HL-60 (cell line): ENCODE measurements at regions not wholly inside any gene's neighbourhood (a gene's known extent, or its start where the extent isn't known, plus 50 kb on each side); places are given as distances from the start of the nearest gene placed in this dataset.

Source experiments
- DNase-seq, 2 experiments: peaks; one replicate each; pipeline ENCODE4 v3.0.0-alpha.2; 2010 to 2020; ENCODE audit warnings: low read depth in 1 of 2, low spot score in 1 of 2
- H3K27ac ChIP-seq: fragments of 250-450 bp; sonication (Bioruptor Pico); replicated peaks from 2 replicates; pipeline ENCODE4 v1.5.1; 2020; ENCODE audit warnings: mild to moderate bottlenecking, moderate library complexity
- H3K27me3 ChIP-seq: fragments of 250-450 bp; sonication (Bioruptor Pico); 2 replicates; pipeline ENCODE4 v1.5.1; 2021; ENCODE audit warnings: mild to moderate bottlenecking, moderate library complexity; ENCODE audit not compliant: insufficient read depth, poor library complexity, severe bottlenecking
- H3K4me3 ChIP-seq: replicated peaks from 2 replicates; pipeline ENCODE4 v1.5.1; 2011; ENCODE audit warnings: mild to moderate bottlenecking, control low read depth, low read length; ENCODE audit not compliant: insufficient read depth
- CTCF ChIP-seq: IDR thresholded peaks from one replicate; pipeline ENCODE4 v1.5.1; 2011; ENCODE audit warnings: low read length, control low read depth, inconsistent platforms; ENCODE audit not compliant: insufficient read depth
- GABPA ChIP-seq: IDR thresholded peaks from 2 replicates; pipeline ENCODE4 v1.6.1; 2012; ENCODE audit warnings: low read depth
- POLR2AphosphoS5 ChIP-seq: IDR thresholded peaks from 2 replicates; pipeline ENCODE4 v1.6.1; 2012; ENCODE audit warnings: low read depth
- REST ChIP-seq: IDR thresholded peaks from 2 replicates; pipeline ENCODE4 v1.6.1; 2012; ENCODE audit warnings: low read depth; ENCODE audit not compliant: insufficient replicate concordance
- SPI1 ChIP-seq: IDR thresholded peaks from 2 replicates; pipeline ENCODE4 v1.6.1; 2012; ENCODE audit warnings: low read depth, mild to moderate bottlenecking, borderline replicate concordance

GRCh38 chr1:238558156-238558555, 667.4 kb upstream of the ZP4 start:
- H3K4me3 ChIP-seq: no peak overlapping the region
- H3K27me3 ChIP-seq: no peaks in the 10 kb centered on the region
- DNase-seq: no peak
- H3K27ac ChIP-seq: no peak overlapping the region
- TF ChIP-seq CTCF (no peak), POLR2AphosphoS5 (no peak), SPI1 (no peak), REST (no peak), GABPA (no peak)

- H3K4me3 ChIP-seq: no peak overlapping the region
- H3K27me3 ChIP-seq: no peaks in the 10 kb centered on the region
- DNase-seq: no peak
- H3K27ac ChIP-seq: no peak overlapping the region
- TF ChIP-seq GABPA: no peak
- TF ChIP-seq SPI1: no peak
- no peak for TF ChIP-seq REST
- TF ChIP-seq POLR2AphosphoS5: no peak
- TF ChIP-seq CTCF: no peak
These were observed 661.5 kb upstream of the ZP4 start for GRCh38 chr1:238552271-238552670.

- H3K27ac ChIP-seq: no peak overlapping the region
- no peaks in the 10 kb centered on the region for H3K27me3 ChIP-seq
- DNase-seq: no peak
- no peak for TF ChIP-seq CTCF
- TF ChIP-seq REST: no peak
- no peak for TF ChIP-seq SPI1
- TF ChIP-seq GABPA: no peak
- TF ChIP-seq POLR2AphosphoS5: no peak
- no peak overlapping the region for H3K4me3 ChIP-seq
These were observed 658.4 kb upstream of the ZP4 start for GRCh38 chr1:238549137-238549536.
